B cell (primary cell): ENCODE measurements at regions not wholly inside any gene's neighbourhood (a gene's known extent, or its start where the extent isn't known, plus 50 kb on each side); places are given as distances from the start of the nearest gene placed in this dataset.

Experiments used
- ATAC-seq: fragments of 200-7000 bp; cut with Tn5 transposase; one replicate; pipeline ENCODE4 v1.10.0; 2021; ENCODE audit warnings: low read depth, mild to moderate bottlenecking, moderate number of reproducible peaks, moderate library complexity
- CTCF ChIA-PET: fragments of 350-600 bp; sonication (Branson Sonifier 250); formaldehyde crosslinking; loops from one replicate; lab custom pipeline; 2021; ENCODE audit warnings: antibody characterized with exemption, inconsistent platforms; lab: Charles Lee
- POLR2A ChIA-PET: fragments of 350-600 bp; sonication (Branson Sonifier 250); formaldehyde crosslinking; loops from one replicate; lab custom pipeline; 2021; ENCODE audit warnings: antibody characterized with exemption; lab: Charles Lee
- DNase-seq: peaks from one replicate; pipeline ENCODE4 v3.0.0; 2013
- H2AFZ ChIP-seq: 2 replicates; pipeline ENCODE4 v1.6.1; 2012; ENCODE audit warnings: mild to moderate bottlenecking, low read depth, low read length; ENCODE audit not compliant: insufficient read depth, poor library complexity, severe bottlenecking
- H3K27ac ChIP-seq, 2 donors: 1 replicate in 1 of 2; 2 replicates in 1 of 2; pipeline ENCODE4 v1.5.1; 2012 to 2013; ENCODE audit warnings: low read length in 2 of 2, mild to moderate bottlenecking in 2 of 2, moderate library complexity in 1 of 2
- H3K27me3 ChIP-seq, 4 experiments: fragments of 200-600 bp in 1 of 4; sonication (generic) in 1 of 4; replicated peaks in 1 of 4; 1 replicate in 2 of 4; 2 replicates in 2 of 4; pipeline versions ENCODE4 v1.6.1 to v1.7.0; 2013 to 2016; ENCODE audit warnings: low read length in 3 of 4, mild to moderate bottlenecking in 2 of 4, mixed read lengths in 1 of 4, moderate library complexity in 1 of 4; ENCODE audit not compliant: insufficient read depth in 4 of 4, control insufficient read depth in 3 of 4; ENCODE audit errors: control extremely low read depth in 1 of 4
- H3K36me3 ChIP-seq, 2 experiments: replicated peaks in 1 of 2; 1 replicate in 1 of 2; 2 replicates in 1 of 2; pipeline versions ENCODE4 v1.6.1 to v1.7.1; 2013; ENCODE audit warnings: low read length in 1 of 2; ENCODE audit not compliant: insufficient read depth in 2 of 2, control insufficient read depth in 1 of 2; ENCODE audit errors: control extremely low read depth in 1 of 2, extremely low read depth in 1 of 2
- H3K4me1 ChIP-seq, 2 donors: fragments of 200-600 bp in 1 of 2; sonication (generic) in 1 of 2; 1 replicate in 1 of 2; 2 replicates in 1 of 2; pipeline versions ENCODE4 v1.5.1 to v1.6.1; 2013 to 2017; ENCODE audit warnings: low read length in 2 of 2; ENCODE audit not compliant: control insufficient read depth in 2 of 2, insufficient read depth in 2 of 2
- H3K4me2 ChIP-seq: replicated peaks from 2 replicates; pipeline ENCODE3; 2012; ENCODE audit warnings: mild to moderate bottlenecking, low read depth, low read length; ENCODE audit not compliant: poor library complexity, severe bottlenecking
- H3K4me3 ChIP-seq, 5 experiments: fragments of 200-600 bp in 1 of 5; sonication (generic) in 1 of 5; 1 replicate in 3 of 5; 2 replicates in 2 of 5; pipeline versions ENCODE4 v1.5.1 to v1.7.0; 2011 to 2016; ENCODE audit warnings: low read length in 4 of 5, mild to moderate bottlenecking in 4 of 5, low read depth in 2 of 5, control low read depth in 1 of 5, moderate library complexity in 1 of 5; ENCODE audit not compliant: insufficient read depth in 1 of 5; ENCODE audit errors: control extremely low read depth in 1 of 5, extremely low read depth in 1 of 5
- H3K79me2 ChIP-seq: fragments of 200-600 bp; sonication (generic); one replicate; pipeline ENCODE4 v1.6.0; 2016; ENCODE audit warnings: low read length; ENCODE audit not compliant: control insufficient read depth, insufficient read depth
- H3K9ac ChIP-seq: fragments of 200-600 bp; sonication (generic); 2 replicates; pipeline ENCODE4 v1.6.1; 2017; ENCODE audit warnings: mild to moderate bottlenecking, low read length, moderate library complexity
- H3K9me3 ChIP-seq, 3 donors: one replicate each; pipeline versions ENCODE4 v1.6.1 to v1.7.1; 2013; ENCODE audit warnings: low read length in 2 of 3; ENCODE audit not compliant: control insufficient read depth in 2 of 3, insufficient read depth in 1 of 3; ENCODE audit errors: control extremely low read depth in 1 of 3
- H4K20me1 ChIP-seq: 2 replicates; pipeline ENCODE4 v1.6.0; 2012; ENCODE audit warnings: mild to moderate bottlenecking, low read length; ENCODE audit not compliant: insufficient read depth, control insufficient read depth, poor library complexity, severe bottlenecking
- H3K27ac Mint-ChIP-seq: one replicate; pipeline ENCODE4 v1.8.0; 2021; ENCODE audit warnings: mixed read lengths
- H3K27me3 Mint-ChIP-seq: one replicate; pipeline ENCODE4 v1.8.0; 2021; ENCODE audit warnings: mixed read lengths
- H3K4me1 Mint-ChIP-seq: one replicate; pipeline ENCODE4 v1.8.0; 2021; ENCODE audit warnings: mixed read lengths
- H3K4me3 Mint-ChIP-seq: one replicate; pipeline ENCODE4 v1.8.0; 2021; ENCODE audit warnings: mixed read lengths
- H3K9me3 Mint-ChIP-seq: one replicate; pipeline ENCODE4 v1.8.0; 2022; ENCODE audit warnings: mixed read lengths; ENCODE audit not compliant: insufficient read depth
- CTCF ChIP-seq: fragments of 200-600 bp; IDR thresholded peaks from one replicate; pipeline ENCODE4 v1.8.0; 2022; ENCODE audit warnings: antibody characterized with exemption, mild to moderate bottlenecking
- EZH2 ChIP-seq: IDR thresholded peaks from 2 replicates; pipeline ENCODE4 v1.6.1; 2012; ENCODE audit warnings: borderline replicate concordance, low read depth, mild to moderate bottlenecking, moderate library complexity, low read length; ENCODE audit not compliant: insufficient read depth, poor library complexity, severe bottlenecking
- WGBS: methylation state at CpG from one replicate; pipeline ENCODE4 v1.1.5; 2013; ENCODE audit warnings: missing lambda C conversion rate; ENCODE audit not compliant: insufficient coverage; 5-methylcytosine and 5-hydroxymethylcytosine counted together
- intact Hi-C: fragments of 100-400 bp; cut with micrococcal nuclease; formaldehyde crosslinking; loops from one replicate; pipeline ENCODE4 v1.10.0; 2022

DNA sequence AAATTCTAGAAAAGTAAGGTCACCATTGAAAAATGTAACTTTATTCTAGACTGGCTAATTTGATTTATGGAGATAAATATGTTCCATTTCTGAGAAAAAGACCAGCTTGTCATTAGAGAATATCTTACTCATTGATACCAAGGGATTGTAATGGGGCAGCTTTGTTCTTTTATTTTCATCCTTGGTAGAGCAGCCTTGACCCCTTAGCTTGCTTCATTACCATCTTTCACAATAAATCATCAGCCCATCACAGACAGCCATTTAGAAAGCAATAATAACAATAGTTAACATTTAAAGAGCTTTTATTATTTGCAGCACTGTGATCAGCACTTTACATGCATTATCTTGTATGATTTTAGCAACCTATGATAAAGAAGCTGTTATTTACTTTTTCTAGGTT is 253.6 kb downstream of the C3orf38 start:
- no peaks in the 10 kb centered on the region for H3K79me2 ChIP-seq
- Mint-ChIP-seq H3K4me3 (no peak overlapping the region), H3K27ac (no peak overlapping the region), H3K4me1 (no peaks in the 10 kb centered on the region), H3K27me3 (no peaks in the 10 kb centered on the region), H3K9me3 (no peaks in the 10 kb centered on the region)
- H3K4me3 ChIP-seq: no peak overlapping the region
- DNase-seq (no peak), ATAC-seq (no peak)
- H4K20me1 ChIP-seq: no peaks in the 10 kb centered on the region
- no peak overlapping the region for H3K4me2 ChIP-seq
- ChIA-PET POLR2A (no interaction called here), CTCF (no interaction called here)
- H3K27ac ChIP-seq: no peak overlapping the region
- H3K4me1 ChIP-seq: no peaks in the 10 kb centered on the region
- TF ChIP-seq CTCF (no peak), EZH2 (no peak)
- no peak overlapping the region for H3K9ac ChIP-seq
- intact Hi-C loops: no loop called here
- no peaks in the 10 kb centered on the region for H3K27me3 ChIP-seq
- H3K36me3 ChIP-seq: no peaks in the 10 kb centered on the region
- peaks cover 0 to 3% (median 0%) of the 10 kb centered on the region in 3 donors for H3K9me3 ChIP-seq
- H2AFZ ChIP-seq: no peak overlapping the region

DNA sequence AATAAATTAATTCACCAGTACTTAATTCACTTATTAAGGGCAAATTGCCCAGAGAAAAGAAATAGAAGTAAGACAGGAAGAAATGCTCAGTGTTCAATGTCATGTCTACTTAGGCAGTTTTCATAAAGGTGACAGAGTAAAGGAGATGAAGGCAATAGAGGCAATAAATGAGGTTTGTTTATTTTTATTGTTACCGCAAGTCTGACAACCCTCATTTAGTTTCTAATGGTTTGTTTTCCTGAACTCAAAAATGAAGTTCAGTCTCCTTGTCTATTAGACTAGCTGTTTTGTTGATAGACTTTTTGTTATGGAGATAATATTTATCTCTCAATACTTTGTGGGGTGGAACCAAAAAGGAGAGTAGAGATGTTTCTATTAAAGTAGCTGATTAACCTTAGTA is 258.3 kb downstream of the C3orf38 start:
- no peak overlapping the region for H3K27ac ChIP-seq
- no CpG with 5 or more reads among the region's 1 CpG for WGBS
- Mint-ChIP-seq H3K4me1 (peaks cover 12% of the 10 kb centered on the region), H3K4me3 (no peak overlapping the region), H3K27ac (no peak overlapping the region), H3K9me3 (no peaks in the 10 kb centered on the region), H3K27me3 (no peaks in the 10 kb centered on the region)
- H3K36me3 ChIP-seq: no peaks in the 10 kb centered on the region
- H3K4me3 ChIP-seq: no peak overlapping the region
- ChIA-PET POLR2A (no interaction called here), CTCF (no interaction called here)
- H3K9ac ChIP-seq: no peak overlapping the region
- no peak overlapping the region for H3K4me2 ChIP-seq
- H3K9me3 ChIP-seq: peaks cover 0 to 5% (median 0%) of the 10 kb centered on the region in 3 donors
- DNase-seq (no peak), ATAC-seq (no peak)
- H4K20me1 ChIP-seq: no peaks in the 10 kb centered on the region
- H3K4me1 ChIP-seq: peaks cover 0 to 6% of the 10 kb centered on the region in 2 donors
- H3K79me2 ChIP-seq: no peaks in the 10 kb centered on the region
- H3K27me3 ChIP-seq: no peaks in the 10 kb centered on the region
- H2AFZ ChIP-seq: no peak overlapping the region
- intact Hi-C loops: no loop called here
- TF ChIP-seq CTCF: no peak
- no peak for TF ChIP-seq EZH2
